Lung (tissue), 11 donors: ENCODE measurements at regions not wholly inside any gene's neighbourhood (a gene's known extent, or its start where the extent isn't known, plus 50 kb on each side); places are given as distances from the start of the nearest gene placed in this dataset.

Experiments used
- ATAC-seq: fragments of 200-7000 bp; cut with Tn5 transposase; one replicate; pipeline ENCODE4 v1.9.1; 2020; ENCODE audit warnings: moderate number of reproducible peaks; ENCODE audit not compliant: insufficient read depth, low FRiP score
- DNase-seq, 3 donors: peaks; one replicate each; pipeline ENCODE4 v3.0.0-alpha.2; 2013 to 2017
- H3K27ac ChIP-seq, 2 donors: one replicate each; pipeline ENCODE4 v1.5.1; 2013; ENCODE audit warnings: mild to moderate bottlenecking in 2 of 2, moderate library complexity in 2 of 2, control low read depth in 1 of 2, inconsistent platforms in 1 of 2, low read depth in 1 of 2, low read length in 1 of 2
- H3K27me3 ChIP-seq, 3 donors: one replicate each; pipeline ENCODE4 v1.5.1; 2013; ENCODE audit warnings: low read length in 2 of 3; ENCODE audit not compliant: control insufficient read depth in 3 of 3, insufficient read depth in 3 of 3
- H3K36me3 ChIP-seq, 4 donors: one replicate each; pipeline ENCODE4 v1.5.1; 2013; ENCODE audit warnings: low read length in 4 of 4, mild to moderate bottlenecking in 1 of 4, moderate library complexity in 1 of 4; ENCODE audit not compliant: control insufficient read depth in 4 of 4, insufficient read depth in 4 of 4
- H3K4me1 ChIP-seq, 5 donors: one replicate each; pipeline ENCODE4 v1.5.1; 2013; ENCODE audit warnings: low read length in 5 of 5, mild to moderate bottlenecking in 2 of 5, moderate library complexity in 1 of 5; ENCODE audit not compliant: control insufficient read depth in 5 of 5, insufficient read depth in 5 of 5
- H3K4me3 ChIP-seq: one replicate; pipeline ENCODE4 v1.5.1; 2013; ENCODE audit warnings: mild to moderate bottlenecking, control low read depth, moderate library complexity
- H3K9ac ChIP-seq, 2 donors: one replicate each; pipeline ENCODE4 v1.5.1; 2013; ENCODE audit warnings: low read length in 2 of 2, control low read depth in 1 of 2; ENCODE audit not compliant: insufficient read depth in 1 of 2
- H3K9me3 ChIP-seq, 4 donors: one replicate each; pipeline ENCODE4 v1.5.1; 2013; ENCODE audit warnings: low read length in 3 of 4, mild to moderate bottlenecking in 1 of 4, moderate library complexity in 1 of 4; ENCODE audit not compliant: control insufficient read depth in 4 of 4, insufficient read depth in 3 of 4
- CTCF ChIP-seq: IDR thresholded peaks from 2 replicates; pipeline ENCODE4 v1.5.1; 2012; ENCODE audit warnings: mild to moderate bottlenecking; ENCODE audit errors: control extremely low read depth, extremely low read depth
- WGBS, 2 donors: extraction: QIAGEN DNeasy Blood & Tissue Kit; methylation state at CpG; one replicate each; pipeline ENCODE4 v1.1.7; 2013; 5-methylcytosine and 5-hydroxymethylcytosine counted together
- donor health status: control.
- donor health status: control.
- donor health status: Bipolar disorder and iron deficiency.
- donor health status: healthy.
- donor health status: DM: yes; HTN: yes; CAD: no.

- H3K4me1 ChIP-seq, result no peaks in the 10 kb centered on the region
- H3K27me3 ChIP-seq, result no peaks in the 10 kb centered on the region
- TF ChIP-seq CTCF, result no peak
- WGBS, 2 donors, result 86 to 91% methylated on average over 6 of the region's 6 CpGs
- H3K4me3 ChIP-seq, result no peak overlapping the region
- H3K9me3 ChIP-seq, result no peaks in the 10 kb centered on the region
- DNase-seq, result no peak
- no peaks in the 10 kb centered on the region for H3K36me3 ChIP-seq
- no peak overlapping the region for H3K9ac ChIP-seq
- no peak for ATAC-seq
- H3K27ac ChIP-seq, result no peak overlapping the region
Measured at GRCh38 chr2:224202281-224202865, 163.3 kb upstream of the SERPINE2 start.

DNA sequence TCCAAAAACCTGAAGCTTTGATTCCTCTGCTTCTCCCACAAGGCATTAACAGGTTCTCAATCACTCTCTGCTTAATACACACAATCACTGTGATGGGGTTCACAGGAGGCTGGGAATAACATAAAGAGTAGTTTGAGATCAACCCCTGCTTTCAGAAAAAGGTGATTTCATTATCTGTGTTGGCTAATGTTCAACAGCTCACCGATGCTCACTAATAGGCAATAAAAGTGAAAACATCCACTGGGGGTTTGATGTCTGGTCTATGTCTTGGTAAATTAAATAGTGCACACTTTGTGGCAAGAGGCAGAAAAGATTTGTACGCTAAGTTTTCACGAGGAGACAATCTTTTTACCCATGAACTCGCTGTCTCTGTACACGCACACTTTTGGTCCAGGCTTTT, 159.3 kb upstream of the SERPINE2 start:
- Histone ChIP-seq H3K9ac (no peak overlapping the region), H3K4me1 (no peaks in the 10 kb centered on the region), H3K9me3 (peaks cover 0 to 4% (median 0%) of the 10 kb centered on the region in 4 donors), H3K4me3 (no peak overlapping the region), H3K36me3 (no peaks in the 10 kb centered on the region), H3K27ac (no peak overlapping the region), H3K27me3 (no peaks in the 10 kb centered on the region)
- TF ChIP-seq CTCF, result no peak
- WGBS, 2 donors, result 84 to 89% methylated on average over 5 of the region's 5 CpGs
- no peak for ATAC-seq
- no peak for DNase-seq

DNA sequence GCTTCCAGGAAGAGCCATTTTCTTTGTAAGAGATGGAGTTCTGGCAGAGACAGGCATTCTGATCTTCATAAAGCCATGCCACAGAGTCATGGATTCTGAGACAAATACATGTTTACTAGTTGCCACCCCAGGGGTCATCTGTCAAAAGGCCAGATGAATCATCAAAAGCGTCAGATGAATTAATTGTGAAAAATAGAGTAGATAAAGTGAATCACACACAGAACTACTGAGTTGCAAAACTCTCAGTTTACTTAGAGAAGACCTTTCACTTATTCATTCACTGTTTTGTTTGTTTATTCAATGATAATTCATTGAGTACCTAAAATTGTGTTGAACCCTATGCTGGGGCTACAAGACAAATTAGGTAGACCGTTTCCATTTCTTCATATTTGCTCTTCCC, 157.7 kb upstream of the SERPINE2 start:
- no peak for TF ChIP-seq CTCF
- Histone ChIP-seq H3K27ac (no peak overlapping the region), H3K36me3 (no peaks in the 10 kb centered on the region), H3K27me3 (no peaks in the 10 kb centered on the region), H3K4me3 (no peak overlapping the region), H3K9me3 (peaks cover 0 to 4% (median under 1%) of the 10 kb centered on the region in 4 donors), H3K4me1 (no peaks in the 10 kb centered on the region), H3K9ac (no peak overlapping the region)
- DNase-seq, result no peak
- 74 to 87% methylated on average over 2 of the region's 2 CpGs for WGBS, 2 donors
- ATAC-seq, result no peak
